Daoy (cell line): ENCODE measurements at regions not wholly inside any gene's neighbourhood (a gene's known extent, or its start where the extent isn't known, plus 50 kb on each side); places are given as distances from the start of the nearest gene placed in this dataset.

Experiments used
- DNase-seq: peaks from one replicate; pipeline ENCODE4 v3.0.0-alpha.2; 2015; ENCODE audit warnings: low read depth

DNA sequence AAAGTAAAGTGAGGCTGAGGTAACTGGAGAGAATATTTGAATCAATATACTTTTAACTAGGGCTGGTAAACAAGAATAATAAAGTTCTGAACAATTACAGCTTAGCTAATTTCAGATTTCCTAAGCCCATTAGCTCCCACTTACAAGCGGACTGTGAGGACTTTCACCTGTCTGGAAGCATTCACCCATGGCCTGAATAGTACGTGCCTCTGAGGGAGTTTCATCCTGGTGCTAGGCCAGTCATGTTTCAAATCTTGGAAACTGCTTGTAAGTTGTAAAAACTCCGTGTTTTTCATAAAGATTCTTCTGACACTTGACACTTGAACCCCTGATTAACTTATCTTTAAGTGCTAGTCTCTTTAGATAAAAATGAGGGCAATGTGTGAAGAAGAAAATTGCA lies 975.2 kb upstream of the GHITM start:
- no peak for DNase-seq

DNA sequence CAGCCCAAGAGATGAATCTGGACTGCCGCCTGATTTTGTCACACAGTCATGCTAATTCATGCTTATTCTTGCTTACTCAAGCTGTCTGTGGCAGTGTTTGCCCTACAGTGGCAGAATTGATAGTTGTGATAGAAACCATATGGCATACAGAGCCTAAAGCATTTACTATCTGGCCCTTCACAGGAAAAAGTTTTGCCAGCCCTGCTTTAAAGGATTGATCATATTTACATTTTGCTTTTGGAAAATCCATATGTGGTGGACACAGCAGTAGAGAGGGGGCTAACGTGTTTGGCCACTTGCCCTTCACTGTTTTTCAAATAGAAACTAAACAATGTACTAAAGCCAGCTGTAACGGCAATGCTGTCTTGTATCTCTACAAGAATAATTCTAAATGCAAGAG lies 974.0 kb upstream of the GHITM start:
- DNase-seq = no peak

DNA sequence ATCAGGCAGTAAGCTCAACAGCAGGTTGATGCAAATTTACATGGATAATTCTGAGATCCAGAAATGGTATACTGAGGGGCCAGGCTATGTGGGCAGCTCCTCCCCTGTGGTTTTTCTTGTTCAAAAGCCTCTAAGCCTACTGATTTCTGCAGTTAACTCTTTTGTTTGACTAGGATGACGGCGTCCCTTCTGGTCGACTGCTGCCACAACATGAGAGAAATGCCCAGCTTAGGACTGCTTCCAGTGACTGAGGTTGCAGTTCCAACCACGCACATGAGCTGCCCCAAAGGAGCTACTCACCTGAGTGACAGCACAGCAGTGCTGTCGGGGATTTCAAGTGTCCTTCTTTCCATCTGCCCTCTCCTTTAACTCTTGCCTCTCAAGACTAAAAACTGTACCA lies 973.0 kb upstream of the GHITM start:
- no peak for DNase-seq

DNA sequence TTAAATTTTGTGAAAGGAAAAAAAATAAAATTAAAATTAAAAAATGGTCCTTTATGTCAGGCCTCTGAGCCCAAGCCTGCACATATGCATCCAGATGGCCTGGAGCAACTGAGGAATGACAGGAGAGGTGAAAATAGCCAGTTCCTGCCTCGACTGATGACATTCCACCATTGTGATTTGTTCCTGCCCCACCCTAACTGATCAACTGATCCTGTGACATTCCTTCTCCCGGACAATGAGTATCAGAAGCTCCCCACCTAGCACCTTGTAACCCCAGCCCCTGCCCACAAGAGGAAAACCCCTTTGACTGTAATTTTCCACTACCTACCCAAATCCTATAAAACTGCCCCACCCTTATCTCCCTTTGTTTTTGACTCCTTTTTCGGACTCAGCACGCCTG lies 972.2 kb upstream of the GHITM start:
- no peak for DNase-seq

DNA sequence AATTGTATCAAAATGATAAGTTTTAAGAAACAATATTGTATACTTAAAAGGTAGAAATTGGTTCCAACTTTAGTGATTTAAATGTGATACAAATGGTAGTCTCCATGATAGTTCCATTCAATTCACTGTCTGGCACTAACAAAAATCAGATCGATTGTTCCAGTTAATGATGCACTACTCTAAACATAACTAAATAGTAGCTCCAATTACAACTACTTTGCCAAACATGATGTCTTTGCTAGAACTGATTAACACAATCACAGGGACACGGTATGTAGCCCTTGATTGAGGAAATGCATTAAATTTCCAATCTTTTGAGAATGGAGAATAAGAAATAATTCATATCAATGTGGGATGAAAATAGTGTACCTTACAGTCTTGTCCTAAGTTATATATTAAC lies 962.4 kb upstream of the GHITM start:
- no peak for DNase-seq

DNA sequence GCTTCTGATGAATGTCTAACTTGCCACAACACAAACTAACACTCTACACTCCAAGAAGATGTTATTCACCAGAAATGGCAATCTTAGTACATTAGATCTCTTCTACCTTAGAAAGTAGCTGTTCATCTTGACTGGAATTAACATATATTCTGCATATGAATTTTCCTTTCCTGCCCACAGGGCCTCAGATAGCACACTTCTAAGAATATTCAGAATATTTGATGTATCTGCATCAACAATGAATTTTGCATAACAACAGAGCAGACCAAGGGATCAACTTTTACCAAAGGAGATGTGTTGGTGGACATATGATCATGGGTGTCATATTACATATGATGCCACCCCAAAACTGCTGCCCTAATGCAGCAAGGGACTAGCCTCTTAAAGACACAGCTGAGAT lies 960.8 kb upstream of the GHITM start:
- DNase-seq = no peak

DNA sequence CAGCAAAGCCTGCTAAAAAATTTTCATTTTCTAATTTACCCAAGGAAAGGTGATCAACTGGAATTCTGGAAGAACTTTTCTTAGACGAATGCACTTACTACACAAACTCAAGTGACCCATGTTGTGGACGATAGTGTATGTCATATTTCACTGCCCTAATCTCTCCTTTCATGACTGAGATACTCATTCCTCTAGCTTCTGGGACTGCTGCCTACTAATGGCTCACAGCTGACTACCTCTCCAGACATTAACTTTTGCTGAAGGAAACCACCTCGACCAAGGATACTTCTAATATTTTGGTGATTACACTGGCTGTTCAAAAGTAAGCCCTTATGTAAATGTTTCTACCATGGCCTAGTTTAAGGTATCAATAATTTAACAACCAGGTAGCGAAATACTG lies 959.9 kb upstream of the GHITM start:
- DNase-seq = no peak

DNA sequence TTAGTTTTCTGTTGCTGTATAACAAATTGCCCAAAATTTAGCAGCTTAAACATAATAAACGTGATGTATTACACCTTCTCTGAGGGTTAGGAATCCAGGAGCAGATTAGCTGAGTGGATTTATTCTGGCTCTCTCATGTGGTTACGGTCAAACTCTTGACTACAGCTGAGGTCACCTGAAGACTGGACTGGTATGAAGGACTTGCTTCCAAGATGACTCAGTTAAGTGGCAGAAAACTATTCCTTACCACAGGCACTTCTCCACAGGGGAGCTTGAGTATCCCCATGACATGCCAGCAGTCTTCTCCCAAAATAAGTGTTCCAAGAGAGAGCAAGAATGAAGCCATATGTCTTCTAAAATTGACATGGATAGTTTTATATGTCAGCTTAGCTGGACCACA lies 957.2 kb upstream of the GHITM start:
- no peak for DNase-seq

DNA sequence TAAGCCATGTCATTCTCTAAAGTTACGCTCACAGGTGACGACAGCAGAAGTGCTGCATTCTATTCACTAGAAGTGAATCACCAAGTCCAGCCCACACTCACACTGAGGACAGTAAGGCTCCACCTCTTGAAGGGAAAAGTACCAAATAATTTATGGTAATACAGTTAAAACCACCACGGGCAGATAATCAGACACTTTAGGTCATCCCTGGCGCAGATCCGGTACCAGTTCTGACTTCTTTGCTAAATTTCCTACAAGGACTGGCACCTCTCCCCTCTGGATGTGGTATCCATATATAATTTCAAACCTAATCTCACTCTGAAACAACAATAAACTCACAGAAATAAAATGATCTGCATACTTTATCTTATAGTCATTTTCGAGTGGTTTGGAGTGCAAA lies 954.7 kb upstream of the GHITM start:
- no peak for DNase-seq

DNA sequence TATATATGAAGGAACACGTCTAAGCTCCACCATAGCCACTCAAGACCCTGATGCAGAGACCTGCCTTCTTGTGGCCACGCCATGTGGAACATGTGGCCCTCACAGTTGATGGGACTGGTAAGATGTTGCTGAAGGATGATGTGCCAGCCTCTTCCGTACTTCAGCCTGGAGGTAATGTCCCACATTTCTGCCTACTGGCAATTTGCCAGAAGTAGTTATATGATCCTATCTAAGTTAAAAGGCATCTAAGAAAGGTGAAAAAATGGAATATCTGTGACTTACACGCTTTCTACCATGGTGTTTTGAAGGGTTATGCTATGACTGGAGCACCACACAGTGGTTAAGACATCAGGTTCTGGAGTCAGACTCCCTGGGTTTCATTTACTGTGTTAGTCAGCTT lies 948.7 kb upstream of the GHITM start:
- DNase-seq = no peak

DNA sequence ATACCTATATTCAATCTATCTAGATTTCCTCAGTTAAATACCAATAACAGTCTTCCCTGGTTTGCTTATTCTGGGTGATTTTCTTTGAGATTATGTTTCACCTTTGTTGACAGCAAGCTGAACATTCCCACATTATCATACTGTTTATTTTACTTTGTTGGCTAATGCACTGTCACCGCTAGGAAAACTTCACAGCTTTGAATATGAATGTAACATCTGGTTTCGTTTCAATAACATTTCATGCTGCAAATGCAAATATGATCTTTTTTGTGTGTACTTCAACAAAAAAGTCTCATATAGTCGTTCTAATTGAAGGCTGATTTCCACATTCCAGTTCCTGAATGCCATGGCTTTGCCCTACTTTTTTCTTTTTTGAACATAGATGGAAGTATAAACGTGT lies 946.3 kb upstream of the GHITM start:
- DNase-seq = no peak

DNA sequence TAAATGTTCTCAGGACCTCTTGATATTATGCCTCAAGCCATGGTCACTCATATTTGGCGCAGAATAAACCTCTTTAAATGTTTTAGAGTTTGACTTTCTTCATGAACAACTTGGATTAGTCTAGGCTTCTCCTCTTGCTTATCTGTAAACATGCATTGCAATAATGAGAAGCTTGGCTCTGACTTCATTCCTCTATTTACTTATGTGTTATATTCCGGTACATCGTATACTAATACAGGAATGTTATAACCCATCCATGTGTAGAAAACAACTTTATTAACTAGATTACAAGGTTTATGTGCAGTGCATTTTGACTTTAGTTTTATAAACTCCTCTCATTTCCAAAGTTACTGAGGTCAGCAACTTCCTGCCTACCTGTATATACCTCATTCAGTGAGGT lies 944.3 kb upstream of the GHITM start:
- no peak for DNase-seq

DNA sequence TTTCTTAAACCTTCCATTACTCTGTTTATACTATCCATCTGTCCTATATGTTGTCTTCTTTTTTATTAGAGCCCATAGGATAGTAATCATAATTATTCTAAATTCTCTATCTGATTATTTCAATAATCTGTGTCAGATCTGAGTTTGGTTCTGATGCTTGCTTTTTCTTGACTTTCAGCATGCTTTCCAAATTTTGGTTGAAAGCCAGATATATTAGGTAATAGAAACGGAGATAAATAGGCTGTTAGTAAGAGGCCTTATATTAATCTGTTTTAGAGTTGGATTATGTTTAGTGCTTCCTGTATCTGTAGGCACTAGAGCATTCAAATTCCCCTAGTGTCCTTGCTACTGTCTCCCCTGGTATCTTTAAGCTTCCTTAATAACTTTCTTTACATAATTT lies 939.9 kb upstream of the GHITM start:
- no peak for DNase-seq

DNA sequence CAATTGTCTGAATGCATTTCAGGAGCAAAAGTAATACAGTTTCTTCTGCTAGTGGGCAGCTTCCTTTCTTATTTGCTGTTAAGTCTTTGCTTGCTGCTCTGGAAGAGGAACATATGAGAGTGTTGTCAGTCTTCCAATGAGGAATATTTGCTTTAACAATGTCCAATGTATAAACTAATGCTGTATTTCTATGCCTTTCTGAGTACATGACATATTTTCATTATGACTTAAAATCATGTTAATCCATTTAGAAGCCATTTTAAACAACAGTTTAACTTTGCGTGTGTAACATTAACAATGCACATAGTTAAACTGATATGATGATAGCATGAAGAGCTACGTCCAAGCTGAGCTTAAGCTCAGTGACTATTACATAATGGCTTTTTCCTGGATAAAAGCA lies 933.4 kb upstream of the GHITM start:
- no peak for DNase-seq

DNA sequence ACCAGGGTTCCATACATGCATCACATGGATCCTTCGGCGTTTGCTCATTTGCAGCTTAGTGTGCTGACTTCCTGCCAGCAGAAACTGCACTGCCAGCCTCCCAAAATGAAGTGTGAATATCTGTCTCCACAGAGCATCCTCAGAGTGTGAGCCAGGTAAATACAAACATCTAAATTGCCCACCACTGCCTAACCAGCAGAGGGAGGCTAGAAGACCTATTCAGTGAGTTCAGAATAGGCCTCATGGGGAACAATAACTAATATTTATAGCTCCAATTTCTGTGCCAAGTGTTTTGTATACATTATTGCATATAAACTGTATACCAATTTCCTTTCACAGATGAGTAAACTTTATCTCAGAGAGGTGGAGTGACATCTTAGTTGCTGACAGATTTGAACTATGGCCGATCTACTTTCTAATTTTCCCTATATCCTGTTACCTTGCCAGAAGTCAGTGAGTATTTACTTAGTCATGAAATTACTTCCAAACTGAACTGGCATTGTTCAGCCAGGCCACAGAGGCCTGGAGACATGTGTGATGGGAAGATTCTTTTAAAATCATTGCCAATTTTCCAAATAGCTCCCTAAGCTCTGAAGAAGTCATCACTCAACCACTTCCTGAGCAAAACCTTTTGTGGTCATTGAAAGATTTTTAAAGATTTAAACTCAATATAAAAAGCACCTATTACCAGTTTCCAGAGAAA lies 926.5 kb upstream of the GHITM start:
- no peak for DNase-seq

DNA sequence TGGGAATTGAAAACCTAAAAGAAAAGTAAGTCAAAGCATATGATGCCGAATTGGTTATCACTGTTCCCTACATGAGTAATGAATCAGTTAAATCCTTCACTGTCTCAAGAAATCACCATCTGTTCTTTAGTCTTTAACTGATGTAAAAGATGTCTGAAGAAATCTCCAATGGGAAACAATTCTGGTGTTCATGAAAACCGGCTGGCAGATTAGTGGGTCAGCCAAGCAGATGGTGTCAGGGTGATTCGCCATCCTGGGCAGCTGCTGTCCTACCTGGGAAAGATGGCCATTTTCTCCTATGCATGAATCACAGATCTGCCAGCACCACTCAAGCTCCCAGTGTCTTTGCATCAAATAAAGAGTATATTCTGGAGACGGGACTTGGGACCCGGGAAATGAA lies 925.2 kb upstream of the GHITM start:
- DNase-seq = no peak

DNA sequence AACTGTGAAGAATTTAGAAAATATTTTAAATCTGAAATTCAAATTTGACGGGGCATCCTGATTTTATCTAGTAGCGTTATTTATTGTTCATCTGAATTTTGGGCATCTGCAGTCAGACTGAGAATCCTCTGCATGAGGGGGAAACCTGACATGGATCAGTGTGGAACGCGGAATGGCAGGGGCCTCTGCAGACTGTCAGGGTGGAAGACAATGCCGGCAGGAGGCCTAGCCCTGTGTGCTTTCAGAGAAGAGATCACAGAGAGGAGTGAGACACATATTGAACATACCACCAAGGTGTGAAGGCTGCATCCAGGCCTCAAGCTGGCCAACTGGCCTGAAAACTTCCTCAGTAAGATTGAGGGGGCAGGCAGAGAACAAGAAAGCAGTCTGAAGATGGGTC lies 921.1 kb upstream of the GHITM start:
- no peak for DNase-seq

DNA sequence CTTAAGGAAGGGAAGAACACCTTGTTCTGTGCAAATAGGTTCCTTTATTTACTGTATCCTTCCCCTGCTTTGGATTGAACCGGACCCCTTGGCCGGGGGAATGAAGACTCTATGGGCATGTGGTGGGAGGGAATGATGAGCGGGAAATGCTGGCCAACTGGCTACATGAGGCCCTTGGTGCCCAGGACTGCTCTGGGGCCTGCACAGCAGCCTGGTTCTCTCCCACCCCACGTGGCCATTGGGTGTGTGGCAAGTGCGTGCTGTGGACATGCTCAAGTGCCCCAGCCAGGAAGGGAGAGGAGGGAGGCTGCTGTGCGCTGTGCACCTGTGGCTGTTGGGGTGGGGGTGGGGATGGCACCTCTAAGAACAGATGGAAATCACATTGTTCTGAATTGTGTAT lies 917.0 kb upstream of the GHITM start:
- no peak for DNase-seq

DNA sequence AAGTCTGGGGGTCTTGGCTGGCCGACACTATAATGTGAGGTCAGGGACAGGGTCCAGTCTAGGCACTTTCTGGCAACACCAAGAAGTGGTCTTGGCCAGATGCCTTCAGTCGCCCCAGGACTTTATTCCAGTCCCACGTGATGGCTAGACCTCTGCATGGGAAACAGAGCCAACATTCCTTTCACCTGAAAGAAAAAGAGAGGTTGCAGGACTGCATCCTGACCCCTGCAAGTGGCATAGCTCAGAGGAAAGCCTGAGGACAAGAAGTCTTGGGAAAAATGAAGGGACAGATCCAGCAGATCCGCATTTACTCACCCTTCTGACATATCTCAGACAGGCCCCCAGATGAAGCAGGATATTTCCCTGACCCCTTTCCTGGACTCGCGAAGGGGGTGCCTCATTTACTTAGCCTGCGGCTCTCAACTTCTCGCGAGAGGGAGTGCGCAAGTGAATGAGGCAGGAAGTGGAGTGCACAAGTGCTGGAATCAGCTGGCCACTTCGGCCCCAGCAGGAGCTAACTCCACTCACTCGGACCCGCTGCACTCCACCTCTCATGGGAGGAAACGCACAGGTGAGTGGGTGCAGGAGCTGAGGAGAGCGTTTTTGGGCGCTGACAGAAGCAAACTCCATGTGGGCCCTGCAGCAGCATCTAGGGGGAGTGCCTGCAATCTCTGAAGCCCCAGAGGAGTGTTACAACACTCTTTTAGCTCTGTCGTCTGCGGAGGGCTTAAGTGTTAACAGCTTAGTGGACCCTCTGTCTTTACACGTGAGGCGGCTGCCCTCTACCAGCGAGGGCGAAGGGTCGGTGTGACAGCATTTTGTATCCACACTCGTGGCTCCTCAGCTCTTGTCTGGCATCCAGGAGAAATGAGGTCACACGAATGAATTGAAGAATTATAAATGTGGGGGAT lies 916.2 kb upstream of the GHITM start:
- no peak for DNase-seq

DNA sequence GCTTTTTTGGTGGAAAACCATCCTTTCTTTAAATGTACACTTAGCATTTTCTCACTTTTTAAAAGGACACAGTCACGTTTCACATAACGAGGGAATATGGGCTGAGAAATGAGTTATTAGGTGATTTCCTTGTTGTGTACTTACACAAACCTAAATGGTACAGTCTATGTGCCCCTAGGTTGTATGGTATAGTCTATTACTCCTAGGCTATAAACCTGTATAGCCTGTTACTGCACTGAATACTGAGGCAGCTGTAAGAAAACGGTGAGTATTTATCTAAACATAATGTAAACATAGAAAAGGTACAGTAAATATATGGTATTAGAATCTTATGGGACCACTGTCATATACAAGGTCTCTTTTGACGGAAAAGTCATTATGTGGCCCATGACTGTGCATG lies 913.5 kb upstream of the GHITM start:
- no peak for DNase-seq

DNA sequence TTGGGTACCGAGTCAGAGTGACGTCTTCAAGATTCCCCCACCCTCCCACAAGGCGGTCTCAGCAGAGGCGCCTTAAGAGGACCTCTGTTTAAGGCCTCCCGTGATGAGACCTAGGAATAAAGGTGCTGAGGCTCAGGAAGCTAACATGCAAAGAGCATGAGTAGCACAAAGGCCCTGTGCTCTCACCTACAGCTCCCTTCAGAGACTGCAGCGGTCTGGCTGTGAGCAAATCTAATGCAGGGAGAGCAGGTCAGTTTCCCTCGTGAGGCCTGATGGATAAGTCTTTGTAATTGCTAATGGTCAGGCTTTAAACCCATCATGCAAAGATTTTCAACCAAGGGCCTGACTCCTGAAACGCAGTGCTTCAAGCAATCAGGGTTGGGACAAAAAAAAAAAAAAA lies 909.3 kb upstream of the GHITM start:
- no peak for DNase-seq

DNA sequence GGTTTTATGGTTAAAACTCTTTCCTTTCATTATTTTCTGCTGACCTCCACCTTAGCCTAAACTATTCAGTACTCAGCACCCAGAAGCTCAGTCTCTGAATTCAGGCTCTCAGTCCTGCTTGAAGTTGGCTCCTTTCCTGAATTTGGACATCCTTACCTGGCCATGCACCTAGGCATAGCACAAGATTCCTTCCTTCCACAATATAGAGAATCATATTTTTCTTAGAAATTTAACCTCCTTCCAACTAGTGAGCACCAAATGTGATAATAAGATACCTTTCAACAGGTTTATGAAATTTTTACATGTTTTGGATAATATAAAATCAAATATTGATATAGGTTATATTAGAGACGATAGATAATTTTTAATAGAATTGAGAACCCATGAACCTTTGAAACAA lies 905.6 kb upstream of the GHITM start:
- no peak for DNase-seq

DNA sequence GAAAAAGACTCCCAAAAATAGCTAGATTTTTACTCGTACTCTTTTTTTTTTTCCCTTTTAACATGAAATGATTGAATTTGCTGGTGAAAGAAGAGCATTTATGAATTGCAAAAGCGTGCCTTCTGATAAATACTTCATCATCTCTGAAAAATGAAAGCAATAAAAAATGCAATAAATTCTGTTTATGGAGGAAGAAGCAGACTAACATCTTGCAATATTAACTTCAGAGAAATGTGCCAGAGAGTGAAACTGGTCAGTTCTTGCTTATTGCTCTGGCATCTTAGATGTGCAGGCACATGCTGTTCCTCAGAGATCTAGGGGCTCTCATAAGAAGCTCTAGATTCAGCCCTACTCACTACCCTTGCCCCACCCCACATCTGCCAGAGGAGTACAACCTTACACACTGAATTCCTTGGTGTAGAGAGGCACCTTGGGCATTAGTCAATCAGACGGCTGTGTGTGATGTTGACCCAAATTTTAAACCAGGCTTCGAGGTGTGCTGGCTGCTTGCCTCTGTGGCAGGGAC lies 891.1 kb upstream of the GHITM start:
- DNase-seq = no peak
